ENCODE measurements at regions not wholly inside any gene's neighbourhood (a gene's known extent, or its start where the extent isn't known, plus 50 kb on each side); places are given as distances from the start of the nearest gene placed in this dataset.

GRCh38 chr19:30174791-30175190 is 197.4 kb upstream of the ZNF536 start:
- H3K4me3 ChIP-seq (ENCODE audit: low read length), result no peak overlapping the region
- TF ChIP-seq CTCF (conservative IDR thresholded peaks at IDR 0.05; ENCODE audit: low read depth, low read length), result no peak
- DNase-seq (ENCODE audit: low read depth), result no peak

GRCh38 chr19:30175987-30176386 is 196.2 kb upstream of the ZNF536 start:
- TF ChIP-seq CTCF (conservative IDR thresholded peaks at IDR 0.05; ENCODE audit: low read depth, low read length), result no peak
- no peak for DNase-seq (ENCODE audit: low read depth)
- no peak overlapping the region for H3K4me3 ChIP-seq (ENCODE audit: low read length)

GRCh38 chr19:30178721-30179402 is 193.3 kb upstream of the ZNF536 start:
- no peak for TF ChIP-seq CTCF (conservative IDR thresholded peaks at IDR 0.05; ENCODE audit: low read depth, low read length)
- no peak overlapping the region for H3K4me3 ChIP-seq (ENCODE audit: low read length)
- DNase-seq (ENCODE audit: low read depth), result no peak

GRCh38 chr19:30180691-30181090 is 191.5 kb upstream of the ZNF536 start:
- no peak for DNase-seq (ENCODE audit: low read depth)
- no peak overlapping the region for H3K4me3 ChIP-seq (ENCODE audit: low read length)
- TF ChIP-seq CTCF (conservative IDR thresholded peaks at IDR 0.05; ENCODE audit: low read depth, low read length), result no peak

- no peak overlapping the region for H3K4me3 ChIP-seq (ENCODE audit: low read length)
- TF ChIP-seq CTCF (conservative IDR thresholded peaks at IDR 0.05; ENCODE audit: low read depth, low read length), result no peak
- DNase-seq (ENCODE audit: low read depth), result no peak
Observed at GRCh38 chr19:30183807-30184490, 188.2 kb upstream of the ZNF536 start.

GRCh38 chr19:30202060-30202600 is 170.1 kb upstream of the ZNF536 start:
- DNase-seq (ENCODE audit: low read depth), result no peak
- no peak for TF ChIP-seq CTCF (conservative IDR thresholded peaks at IDR 0.05; ENCODE audit: low read depth, low read length)
- H3K4me3 ChIP-seq (ENCODE audit: low read length), result no peak overlapping the region

- no peak overlapping the region for H3K4me3 ChIP-seq (ENCODE audit: low read length)
- DNase-seq (ENCODE audit: low read depth), result no peak
- no peak for TF ChIP-seq CTCF (conservative IDR thresholded peaks at IDR 0.05; ENCODE audit: low read depth, low read length)
Observed at GRCh38 chr19:30204721-30205120, 167.5 kb upstream of the ZNF536 start.

All from retinal pigment epithelial cell (primary cell).